HL-60 (cell line): ENCODE measurements at regions not wholly inside any gene's neighbourhood (a gene's known extent, or its start where the extent isn't known, plus 50 kb on each side); places are given as distances from the start of the nearest gene placed in this dataset.

ENCODE experiments used
- GABPA ChIP-seq: IDR thresholded peaks from 2 replicates; pipeline ENCODE4 v1.6.1; 2012; ENCODE audit warnings: low read depth
- TF ChIP-seq, protein P1 (sequence below): IDR thresholded peaks from one replicate; pipeline ENCODE4 v1.5.1; 2011; ENCODE audit warnings: low read length, control low read depth, inconsistent platforms; ENCODE audit not compliant: insufficient read depth
- TF ChIP-seq, protein P2 (sequence below): IDR thresholded peaks from 2 replicates; pipeline ENCODE4 v1.6.1; 2012; ENCODE audit warnings: low read depth; ENCODE audit not compliant: insufficient replicate concordance

DNA sequence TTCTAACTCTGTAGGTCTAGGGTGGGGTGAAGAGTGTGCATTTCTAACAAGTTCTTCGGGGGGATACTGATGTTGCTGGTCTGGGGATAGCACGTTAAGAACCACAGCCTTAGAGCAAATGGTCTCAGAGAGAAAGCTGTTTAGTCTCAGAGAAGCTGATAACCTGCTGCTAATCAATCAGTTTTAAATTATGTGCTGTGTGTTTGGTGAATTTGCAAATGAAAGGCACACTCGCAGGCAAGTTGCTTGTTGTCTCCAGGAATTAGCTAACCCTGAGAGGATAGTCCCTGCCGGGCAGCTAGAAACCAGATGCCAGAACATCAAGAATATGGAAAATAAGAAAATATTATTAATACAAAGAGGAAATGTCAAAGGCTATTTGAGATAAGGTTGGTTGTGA, 79.2 kb downstream of the DMRT2 start:
- TF ChIP-seq, protein P1, sequence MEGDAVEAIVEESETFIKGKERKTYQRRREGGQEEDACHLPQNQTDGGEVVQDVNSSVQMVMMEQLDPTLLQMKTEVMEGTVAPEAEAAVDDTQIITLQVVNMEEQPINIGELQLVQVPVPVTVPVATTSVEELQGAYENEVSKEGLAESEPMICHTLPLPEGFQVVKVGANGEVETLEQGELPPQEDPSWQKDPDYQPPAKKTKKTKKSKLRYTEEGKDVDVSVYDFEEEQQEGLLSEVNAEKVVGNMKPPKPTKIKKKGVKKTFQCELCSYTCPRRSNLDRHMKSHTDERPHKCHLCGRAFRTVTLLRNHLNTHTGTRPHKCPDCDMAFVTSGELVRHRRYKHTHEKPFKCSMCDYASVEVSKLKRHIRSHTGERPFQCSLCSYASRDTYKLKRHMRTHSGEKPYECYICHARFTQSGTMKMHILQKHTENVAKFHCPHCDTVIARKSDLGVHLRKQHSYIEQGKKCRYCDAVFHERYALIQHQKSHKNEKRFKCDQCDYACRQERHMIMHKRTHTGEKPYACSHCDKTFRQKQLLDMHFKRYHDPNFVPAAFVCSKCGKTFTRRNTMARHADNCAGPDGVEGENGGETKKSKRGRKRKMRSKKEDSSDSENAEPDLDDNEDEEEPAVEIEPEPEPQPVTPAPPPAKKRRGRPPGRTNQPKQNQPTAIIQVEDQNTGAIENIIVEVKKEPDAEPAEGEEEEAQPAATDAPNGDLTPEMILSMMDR, result no peak
- TF ChIP-seq, protein P2, sequence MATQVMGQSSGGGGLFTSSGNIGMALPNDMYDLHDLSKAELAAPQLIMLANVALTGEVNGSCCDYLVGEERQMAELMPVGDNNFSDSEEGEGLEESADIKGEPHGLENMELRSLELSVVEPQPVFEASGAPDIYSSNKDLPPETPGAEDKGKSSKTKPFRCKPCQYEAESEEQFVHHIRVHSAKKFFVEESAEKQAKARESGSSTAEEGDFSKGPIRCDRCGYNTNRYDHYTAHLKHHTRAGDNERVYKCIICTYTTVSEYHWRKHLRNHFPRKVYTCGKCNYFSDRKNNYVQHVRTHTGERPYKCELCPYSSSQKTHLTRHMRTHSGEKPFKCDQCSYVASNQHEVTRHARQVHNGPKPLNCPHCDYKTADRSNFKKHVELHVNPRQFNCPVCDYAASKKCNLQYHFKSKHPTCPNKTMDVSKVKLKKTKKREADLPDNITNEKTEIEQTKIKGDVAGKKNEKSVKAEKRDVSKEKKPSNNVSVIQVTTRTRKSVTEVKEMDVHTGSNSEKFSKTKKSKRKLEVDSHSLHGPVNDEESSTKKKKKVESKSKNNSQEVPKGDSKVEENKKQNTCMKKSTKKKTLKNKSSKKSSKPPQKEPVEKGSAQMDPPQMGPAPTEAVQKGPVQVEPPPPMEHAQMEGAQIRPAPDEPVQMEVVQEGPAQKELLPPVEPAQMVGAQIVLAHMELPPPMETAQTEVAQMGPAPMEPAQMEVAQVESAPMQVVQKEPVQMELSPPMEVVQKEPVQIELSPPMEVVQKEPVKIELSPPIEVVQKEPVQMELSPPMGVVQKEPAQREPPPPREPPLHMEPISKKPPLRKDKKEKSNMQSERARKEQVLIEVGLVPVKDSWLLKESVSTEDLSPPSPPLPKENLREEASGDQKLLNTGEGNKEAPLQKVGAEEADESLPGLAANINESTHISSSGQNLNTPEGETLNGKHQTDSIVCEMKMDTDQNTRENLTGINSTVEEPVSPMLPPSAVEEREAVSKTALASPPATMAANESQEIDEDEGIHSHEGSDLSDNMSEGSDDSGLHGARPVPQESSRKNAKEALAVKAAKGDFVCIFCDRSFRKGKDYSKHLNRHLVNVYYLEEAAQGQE, result no peak
- no peak for TF ChIP-seq GABPA
